H1 (cell line): ENCODE measurements at regions not wholly inside any gene's neighbourhood (a gene's known extent, or its start where the extent isn't known, plus 50 kb on each side); places are given as distances from the start of the nearest gene placed in this dataset.

Source experiments
- CTCF ChIA-PET: fragments of 300-600 bp; sonication (Branson Sonifier 250); formaldehyde crosslinking; loops from one replicate; lab custom pipeline; 2021; ENCODE audit not compliant: partially characterized antibody; lab: Charles Lee
- POLR2A ChIA-PET: fragments of 300-600 bp; sonication (Branson Sonifier 250); formaldehyde crosslinking; loops from one replicate; lab custom pipeline; 2021; ENCODE audit warnings: inconsistent platforms; ENCODE audit not compliant: partially characterized antibody; lab: Charles Lee
- DNase-seq, 2 experiments: peaks; one replicate each; pipeline versions ENCODE4 v3.0.0 to v3.0.0-alpha.2; 2010 to 2022; ENCODE audit warnings: low spot score in 2 of 2, low read depth in 1 of 2, mixed read lengths in 1 of 2
- FAIRE-seq: peaks from 2 replicates; lab custom pipeline; 2011; peaks lifted over from hg19 to GRCh38; lab: Jason Lieb, UNC
- H2AFZ ChIP-seq: 2 replicates; pipeline ENCODE4 v1.8.1; 2012; ENCODE audit warnings: low read length, inconsistent platforms
- H2AK5ac ChIP-seq: 2 replicates; pipeline ENCODE4 v1.6.1; 2013; ENCODE audit warnings: low read depth, low read length
- H2BK120ac ChIP-seq: replicated peaks from 2 replicates; pipeline ENCODE3; 2013; ENCODE audit warnings: low read depth, low read length, inconsistent platforms
- H2BK12ac ChIP-seq: 2 replicates; pipeline ENCODE4 v1.6.1; 2013; ENCODE audit warnings: low read depth, low read length
- H2BK15ac ChIP-seq: 2 replicates; pipeline ENCODE4 v1.6.1; 2013; ENCODE audit warnings: low read length
- H2BK20ac ChIP-seq: 2 replicates; pipeline ENCODE4 v1.6.1; 2013; ENCODE audit warnings: low read length
- H2BK5ac ChIP-seq: 2 replicates; pipeline ENCODE4 v1.6.1; 2013; ENCODE audit warnings: low read depth, low read length
- H3K14ac ChIP-seq: 2 replicates; pipeline ENCODE4 v1.6.1; 2013; ENCODE audit warnings: inconsistent platforms; ENCODE audit not compliant: insufficient read length
- H3K18ac ChIP-seq: 2 replicates; pipeline ENCODE4 v1.6.1; 2013; ENCODE audit warnings: low read length; ENCODE audit errors: extremely low read depth
- H3K23ac ChIP-seq: 2 replicates; pipeline ENCODE4 v1.6.1; 2013; ENCODE audit warnings: inconsistent platforms; ENCODE audit not compliant: insufficient read length
- H3K23me2 ChIP-seq: 2 replicates; pipeline ENCODE4 v1.6.1; 2013; ENCODE audit warnings: low read depth, low read length
- H3K27ac ChIP-seq: 2 replicates; pipeline ENCODE4 v1.6.1; 2011; ENCODE audit warnings: low read depth, low read length, inconsistent platforms
- H3K27me3 ChIP-seq, 4 experiments: replicated peaks in 1 of 4; 1 replicate in 1 of 4; 2 replicates in 3 of 4; pipeline versions ENCODE4 v1.6.1 to v1.8.1; 2011 to 2013; ENCODE audit warnings: low read length in 3 of 4, mild to moderate bottlenecking in 3 of 4, inconsistent platforms in 2 of 4, mixed read lengths in 2 of 4, moderate library complexity in 1 of 4; ENCODE audit not compliant: control insufficient read depth in 3 of 4, insufficient read depth in 3 of 4; ENCODE audit errors: extremely low read depth in 1 of 4
- H3K36me3 ChIP-seq, 4 experiments: 2 replicates each; pipeline versions ENCODE4 v1.6.1 to v1.8.1; 2011 to 2013; ENCODE audit warnings: mild to moderate bottlenecking in 4 of 4, low read length in 3 of 4, moderate library complexity in 2 of 4, control low read depth in 1 of 4, inconsistent platforms in 1 of 4; ENCODE audit not compliant: insufficient read depth in 4 of 4, control insufficient read depth in 2 of 4
- H3K4ac ChIP-seq: replicated peaks from 2 replicates; pipeline ENCODE3; 2013; ENCODE audit warnings: low read length, low read depth, mixed read lengths, inconsistent platforms; ENCODE audit not compliant: insufficient read length
- H3K4me1 ChIP-seq, 4 experiments: replicated peaks in 1 of 4; 1 replicate in 1 of 4; 2 replicates in 3 of 4; pipeline versions ENCODE4 v1.6.1 to v1.8.1; 2011 to 2013; ENCODE audit warnings: low read length in 3 of 4, inconsistent platforms in 2 of 4, mixed read lengths in 1 of 4; ENCODE audit not compliant: insufficient read depth in 4 of 4, control insufficient read depth in 3 of 4
- H3K4me2 ChIP-seq, 2 experiments: 2 replicates each; pipeline versions ENCODE4 v1.6.1 to v1.8.1; 2011 to 2013; ENCODE audit warnings: low read depth in 2 of 2, low read length in 2 of 2, control low read depth in 1 of 2, inconsistent platforms in 1 of 2, mild to moderate bottlenecking in 1 of 2; ENCODE audit not compliant: insufficient read depth in 1 of 2
- H3K4me3 ChIP-seq, 4 experiments: fragments of 200-600, 300-600 bp in 1 of 4; sonication (generic), shearing (Covaris generic), sonication (Bioruptor Twin) in 1 of 4; 2 replicates each; pipeline versions ENCODE4 v1.5.1 to v1.8.1; 2011 to 2016; ENCODE audit warnings: low read length in 4 of 4, low read depth in 3 of 4, control low read depth in 2 of 4, inconsistent platforms in 2 of 4, mild to moderate bottlenecking in 2 of 4, mixed read lengths in 1 of 4, moderate library complexity in 1 of 4; ENCODE audit not compliant: insufficient read depth in 2 of 4; ENCODE audit errors: extremely low read depth in 1 of 4
- H3K56ac ChIP-seq: replicated peaks from 2 replicates; pipeline ENCODE3; 2013; ENCODE audit warnings: low read depth, mild to moderate bottlenecking, mixed read lengths, low read length, inconsistent platforms; ENCODE audit not compliant: insufficient read length
- H3K79me1 ChIP-seq: 2 replicates; pipeline ENCODE4 v1.6.1; 2013; ENCODE audit warnings: low read depth, low read length, control low read depth
- H3K79me2 ChIP-seq, 2 experiments: 2 replicates each; pipeline versions ENCODE4 v1.6.1 to v1.8.1; 2012 to 2013; ENCODE audit warnings: low read length in 2 of 2, mild to moderate bottlenecking in 2 of 2, inconsistent platforms in 1 of 2; ENCODE audit not compliant: insufficient read depth in 2 of 2, control insufficient read depth in 1 of 2
- H3K9ac ChIP-seq, 4 experiments: replicated peaks in 1 of 4; 1 replicate in 1 of 4; 2 replicates in 3 of 4; pipeline versions ENCODE4 v1.6.1 to v1.8.1; 2011 to 2013; ENCODE audit warnings: low read depth in 3 of 4, low read length in 3 of 4, control low read depth in 2 of 4, mild to moderate bottlenecking in 2 of 4, moderate library complexity in 2 of 4, inconsistent platforms in 1 of 4; ENCODE audit errors: extremely low read depth in 1 of 4
- H3K9me3 ChIP-seq, 2 experiments: 2 replicates each; pipeline versions ENCODE4 v1.6.1 to v1.8.1; 2012 to 2013; ENCODE audit warnings: mild to moderate bottlenecking in 2 of 2, moderate library complexity in 2 of 2, control low read depth in 1 of 2, inconsistent platforms in 1 of 2, low read depth in 1 of 2, low read length in 1 of 2, mixed read lengths in 1 of 2; ENCODE audit not compliant: insufficient read depth in 2 of 2
- H4K20me1 ChIP-seq, 2 experiments: replicated peaks in 1 of 2; 2 replicates each; pipeline versions ENCODE3 to v1.8.1; 2011 to 2013; ENCODE audit warnings: inconsistent platforms in 2 of 2, low read length in 2 of 2, mild to moderate bottlenecking in 1 of 2; ENCODE audit not compliant: insufficient read depth in 2 of 2, control insufficient read depth in 1 of 2
- H4K5ac ChIP-seq: 2 replicates; pipeline ENCODE4 v1.6.1; 2013; ENCODE audit warnings: low read length, low read depth, mixed read lengths, inconsistent platforms; ENCODE audit not compliant: insufficient read length
- H4K8ac ChIP-seq: 2 replicates; pipeline ENCODE4 v1.8.0; 2013; ENCODE audit warnings: mild to moderate bottlenecking, moderate library complexity, low read length, inconsistent platforms; ENCODE audit not compliant: insufficient read depth; ENCODE audit errors: extremely low read depth
- H4K91ac ChIP-seq: replicated peaks from 2 replicates; pipeline ENCODE3; 2013; ENCODE audit warnings: low read length, mixed read lengths, inconsistent platforms; ENCODE audit not compliant: insufficient read length
- ATF3 ChIP-seq: IDR thresholded peaks from 2 replicates; pipeline ENCODE4 v1.6.1; 2011; ENCODE audit warnings: low read depth, mild to moderate bottlenecking, low read length; ENCODE audit not compliant: insufficient read depth
- BCL11A ChIP-seq, 2 experiments: IDR thresholded peaks; one replicate each; pipeline ENCODE4 v1.6.1; 2011; ENCODE audit warnings: low read depth in 2 of 2, low read length in 2 of 2, mild to moderate bottlenecking in 2 of 2
- CBX5 ChIP-seq: fragments of 300-800, 300-1000 bp; sonication (generic); IDR thresholded peaks from 2 replicates; pipeline ENCODE4 v1.7.1; 2016; ENCODE audit warnings: antibody characterized with exemption, low read length, low read depth
- CHD1 ChIP-seq: IDR thresholded peaks from 2 replicates; pipeline ENCODE4 v1.6.1; 2012; ENCODE audit warnings: low read depth, low read length, improper control_type of control experiment
- EP300 ChIP-seq, 2 experiments: IDR thresholded peaks; 1 replicate in 1 of 2; 2 replicates in 1 of 2; pipeline ENCODE4 v1.6.1; 2011 to 2012; ENCODE audit warnings: low read depth in 2 of 2, low read length in 2 of 2, mild to moderate bottlenecking in 2 of 2, borderline replicate concordance in 1 of 2, inconsistent platforms in 1 of 2, moderate library complexity in 1 of 2
- JUN ChIP-seq: IDR thresholded peaks from 2 replicates; pipeline ENCODE4 v1.6.1; 2011; ENCODE audit warnings: low read depth, mild to moderate bottlenecking, improper control_type of control experiment, low read length
- POLR2AphosphoS5 ChIP-seq: IDR thresholded peaks from 2 replicates; pipeline ENCODE4 v1.6.1; 2011; ENCODE audit warnings: low read depth, low read length
- RNF2 ChIP-seq: fragments of 200-900, 300-1000 bp; sonication (generic); IDR thresholded peaks from 2 replicates; pipeline ENCODE4 v1.7.1; 2016; ENCODE audit warnings: borderline replicate concordance, low read depth, mild to moderate bottlenecking, antibody characterized with exemption, low read length; ENCODE audit not compliant: poor library complexity, severe bottlenecking; ENCODE audit errors: missing control alignments
- SAP30 ChIP-seq: fragments of 300-600 bp; sonication (generic); IDR thresholded peaks from 2 replicates; pipeline ENCODE4 v1.7.1; 2012; ENCODE audit warnings: low read length, moderate library complexity, mild to moderate bottlenecking, inconsistent platforms; ENCODE audit not compliant: insufficient read depth, insufficient replicate concordance
- SIN3A ChIP-seq, 2 experiments: IDR thresholded peaks in 1 of 2; conservative IDR thresholded peaks in 1 of 2; 2 replicates each; pipeline ENCODE4 v1.6.1; 2011 to 2012; ENCODE audit warnings: low read length in 2 of 2, improper control_type of control experiment in 1 of 2, low read depth in 1 of 2, mild to moderate bottlenecking in 1 of 2
- SP2 ChIP-seq: IDR thresholded peaks from 2 replicates; pipeline ENCODE4 v1.6.1; 2012; ENCODE audit warnings: mild to moderate bottlenecking, low read length, inconsistent platforms
- SP4 ChIP-seq: IDR thresholded peaks from 2 replicates; pipeline ENCODE4 v1.6.1; 2012; ENCODE audit warnings: low read length, inconsistent platforms
- SRF ChIP-seq: IDR thresholded peaks from 2 replicates; pipeline ENCODE4 v1.6.1; 2011; ENCODE audit warnings: mild to moderate bottlenecking, low read depth, low read length, moderate library complexity
- ZNF274 ChIP-seq: IDR thresholded peaks from 2 replicates; pipeline ENCODE4 v1.7.0; 2012; ENCODE audit warnings: low read length, borderline replicate concordance; ENCODE audit errors: extremely low read depth
- WGBS, 2 experiments: shearing (Covaris generic) in 1 of 2; methylation state at CpG; one replicate each; pipeline versions ENCODE4 v1.1.6 to v1.1.7; 2013 to 2015; ENCODE audit warnings: low lambda C conversion rate in 2 of 2, mixed read lengths in 2 of 2, inconsistent platforms in 1 of 2, low coverage in 1 of 2, missing lambda C conversion rate in 1 of 2; ENCODE audit not compliant: insufficient replicate concordance in 2 of 2, insufficient coverage in 1 of 2, insufficient read length in 1 of 2; ENCODE audit errors: extremely low coverage in 1 of 2, missing lambda C conversion rate in 1 of 2; 5-methylcytosine and 5-hydroxymethylcytosine counted together

GRCh38 chr1:182251561-182251960 is 140.0 kb downstream of the GLUL start:
- Histone ChIP-seq H2AFZ (no peak overlapping the region), H3K56ac (no peak overlapping the region), H3K4ac (no peak overlapping the region), H3K4me2 (no peak overlapping the region), H3K27me3 (no peaks in the 10 kb centered on the region), H4K8ac (no peak overlapping the region), H3K23ac (no peak overlapping the region), H3K18ac (no peak overlapping the region), H3K27ac (no peak overlapping the region), H3K4me1 (no peaks in the 10 kb centered on the region), H4K91ac (no peak overlapping the region), H3K14ac (no peak overlapping the region), H2BK12ac (no peak overlapping the region), H3K79me1 (no peaks in the 10 kb centered on the region), H2AK5ac (no peak overlapping the region), H3K4me3 (no peak overlapping the region), H3K36me3 (no peaks in the 10 kb centered on the region), H2BK5ac (no peak overlapping the region), H2BK120ac (no peak overlapping the region), H3K79me2 (no peaks in the 10 kb centered on the region), H2BK15ac (no peak overlapping the region), H3K9me3 (no peaks in the 10 kb centered on the region), H2BK20ac (no peak overlapping the region), H4K20me1 (no peaks in the 10 kb centered on the region), H4K5ac (no peak overlapping the region), H3K23me2 (no peaks in the 10 kb centered on the region), H3K9ac (no peak overlapping the region)
- CTCF ChIA-PET = interaction anchor here (0.7 kb wide), 1 partner anchor 12 kb away, joined by 3 read pairs; no protein-coding TSS in a partner anchor
- no peak for DNase-seq
- no peak for TF ChIP-seq SP4
- TF ChIP-seq POLR2AphosphoS5 = no peak
- no peak for TF ChIP-seq CHD1
- no peak for TF ChIP-seq ATF3
- no peak for TF ChIP-seq CBX5
- no peak for TF ChIP-seq RNF2
- no peak for TF ChIP-seq SAP30
- TF ChIP-seq SRF = no peak
- no peak for TF ChIP-seq SIN3A (conservative IDR thresholded peaks at IDR 0.05 in 1 of 2, IDR thresholded peaks at IDR 0.05 in 1 of 2; ENCODE audit: low read depth in 1 of 2, low read length in 2 of 2)
- no peak for TF ChIP-seq SP2
- no peak for TF ChIP-seq JUN
- no peak for TF ChIP-seq ZNF274
- no peak for TF ChIP-seq EP300 (IDR thresholded peaks at IDR 0.05; ENCODE audit: borderline replicate concordance in 1 of 2, low read depth in 2 of 2, low read length in 2 of 2)
- TF ChIP-seq BCL11A (IDR thresholded peaks at IDR 0.05; ENCODE audit: low read depth in 2 of 2, low read length in 2 of 2) = no peak
- FAIRE-seq = no peak
- POLR2A ChIA-PET = no interaction called here
- 80% methylated on average over 1 of the region's 1 CpG; no CpG with 5 or more reads in 1 of the 2 experiments for WGBS, 2 experiments
